Liver (tissue), 3 donors: ENCODE measurements at regions not wholly inside any gene's neighbourhood (a gene's known extent, or its start where the extent isn't known, plus 50 kb on each side); places are given as distances from the start of the nearest gene placed in this dataset.

Experiments
- GABPA ChIP-seq, 2 donors: IDR thresholded peaks in 1 of 2; conservative IDR thresholded peaks in 1 of 2; 2 replicates each; pipeline ENCODE4 v1.6.1; 2016; ENCODE audit warnings: antibody characterized with exemption in 2 of 2, mild to moderate bottlenecking in 1 of 2, moderate library complexity in 1 of 2
- JUND ChIP-seq, 2 donors: IDR thresholded peaks; 2 replicates each; pipeline ENCODE4 v1.6.1; 2016; ENCODE audit warnings: antibody characterized with exemption in 2 of 2
- RXRA ChIP-seq, 2 donors: IDR thresholded peaks; 2 replicates each; pipeline ENCODE4 v1.6.1; 2017 to 2018; ENCODE audit warnings: antibody characterized with exemption in 2 of 2, mild to moderate bottlenecking in 1 of 2
- SP1 ChIP-seq: IDR thresholded peaks from 2 replicates; pipeline ENCODE4 v1.6.1; 2018; ENCODE audit warnings: antibody characterized with exemption, mild to moderate bottlenecking
- YY1 ChIP-seq: IDR thresholded peaks from 2 replicates; pipeline ENCODE4 v1.6.1; 2016; ENCODE audit warnings: antibody characterized with exemption, mild to moderate bottlenecking
- TF ChIP-seq, protein P1 (sequence below): fragments of 150-350 bp; IDR thresholded peaks from 2 replicates; pipeline ENCODE4 v1.5.1; 2017; ENCODE audit warnings: improper control_type of control experiment, low read depth, low read length; ENCODE audit not compliant: missing input control
- TF ChIP-seq, protein P2 (sequence below): IDR thresholded peaks from 2 replicates; pipeline ENCODE4 v1.6.1; 2016; ENCODE audit warnings: antibody characterized with exemption
- TF ChIP-seq, protein P3 (sequence below): IDR thresholded peaks from 2 replicates; pipeline ENCODE4 v1.6.1; 2016; ENCODE audit warnings: antibody characterized with exemption
- TF ChIP-seq, protein P4 (sequence below): IDR thresholded peaks from 2 replicates; pipeline ENCODE4 v1.6.1; 2016; ENCODE audit warnings: antibody characterized with exemption
- donor health status: healthy.
- donor health status: healthy.

DNA sequence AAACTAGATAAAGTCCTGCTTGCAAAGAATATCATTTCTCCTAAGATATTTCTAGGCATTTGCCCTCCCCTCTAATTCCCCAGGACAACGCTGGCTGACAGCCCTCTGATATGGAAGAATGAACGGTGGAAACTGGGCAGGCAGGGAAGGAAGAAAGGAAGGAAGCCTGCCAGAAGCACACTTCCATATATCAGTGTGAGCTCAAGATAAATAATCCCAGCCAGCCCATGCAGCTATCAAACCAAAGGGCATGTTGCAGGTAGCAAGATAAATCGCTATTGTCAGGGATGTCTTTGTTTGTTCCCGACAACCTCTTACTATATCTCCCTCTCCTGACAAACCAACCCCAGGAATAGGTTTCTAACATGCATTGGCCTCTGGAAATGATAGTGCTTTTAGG is 412.8 kb downstream of the HNRNPD start:
- TF ChIP-seq, protein P1, sequence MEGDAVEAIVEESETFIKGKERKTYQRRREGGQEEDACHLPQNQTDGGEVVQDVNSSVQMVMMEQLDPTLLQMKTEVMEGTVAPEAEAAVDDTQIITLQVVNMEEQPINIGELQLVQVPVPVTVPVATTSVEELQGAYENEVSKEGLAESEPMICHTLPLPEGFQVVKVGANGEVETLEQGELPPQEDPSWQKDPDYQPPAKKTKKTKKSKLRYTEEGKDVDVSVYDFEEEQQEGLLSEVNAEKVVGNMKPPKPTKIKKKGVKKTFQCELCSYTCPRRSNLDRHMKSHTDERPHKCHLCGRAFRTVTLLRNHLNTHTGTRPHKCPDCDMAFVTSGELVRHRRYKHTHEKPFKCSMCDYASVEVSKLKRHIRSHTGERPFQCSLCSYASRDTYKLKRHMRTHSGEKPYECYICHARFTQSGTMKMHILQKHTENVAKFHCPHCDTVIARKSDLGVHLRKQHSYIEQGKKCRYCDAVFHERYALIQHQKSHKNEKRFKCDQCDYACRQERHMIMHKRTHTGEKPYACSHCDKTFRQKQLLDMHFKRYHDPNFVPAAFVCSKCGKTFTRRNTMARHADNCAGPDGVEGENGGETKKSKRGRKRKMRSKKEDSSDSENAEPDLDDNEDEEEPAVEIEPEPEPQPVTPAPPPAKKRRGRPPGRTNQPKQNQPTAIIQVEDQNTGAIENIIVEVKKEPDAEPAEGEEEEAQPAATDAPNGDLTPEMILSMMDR: no peak
- TF ChIP-seq, protein P2, sequence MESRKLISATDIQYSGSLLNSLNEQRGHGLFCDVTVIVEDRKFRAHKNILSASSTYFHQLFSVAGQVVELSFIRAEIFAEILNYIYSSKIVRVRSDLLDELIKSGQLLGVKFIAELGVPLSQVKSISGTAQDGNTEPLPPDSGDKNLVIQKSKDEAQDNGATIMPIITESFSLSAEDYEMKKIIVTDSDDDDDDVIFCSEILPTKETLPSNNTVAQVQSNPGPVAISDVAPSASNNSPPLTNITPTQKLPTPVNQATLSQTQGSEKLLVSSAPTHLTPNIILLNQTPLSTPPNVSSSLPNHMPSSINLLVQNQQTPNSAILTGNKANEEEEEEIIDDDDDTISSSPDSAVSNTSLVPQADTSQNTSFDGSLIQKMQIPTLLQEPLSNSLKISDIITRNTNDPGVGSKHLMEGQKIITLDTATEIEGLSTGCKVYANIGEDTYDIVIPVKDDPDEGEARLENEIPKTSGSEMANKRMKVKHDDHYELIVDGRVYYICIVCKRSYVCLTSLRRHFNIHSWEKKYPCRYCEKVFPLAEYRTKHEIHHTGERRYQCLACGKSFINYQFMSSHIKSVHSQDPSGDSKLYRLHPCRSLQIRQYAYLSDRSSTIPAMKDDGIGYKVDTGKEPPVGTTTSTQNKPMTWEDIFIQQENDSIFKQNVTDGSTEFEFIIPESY: no peak
- no peak for TF ChIP-seq YY1
- TF ChIP-seq SP1: no peak
- TF ChIP-seq GABPA (IDR thresholded peaks at IDR 0.05 in 1 of 2, conservative IDR thresholded peaks at IDR 0.05 in 1 of 2): no peak
- TF ChIP-seq, protein P3, sequence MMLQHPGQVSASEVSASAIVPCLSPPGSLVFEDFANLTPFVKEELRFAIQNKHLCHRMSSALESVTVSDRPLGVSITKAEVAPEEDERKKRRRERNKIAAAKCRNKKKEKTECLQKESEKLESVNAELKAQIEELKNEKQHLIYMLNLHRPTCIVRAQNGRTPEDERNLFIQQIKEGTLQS: no peak
- TF ChIP-seq, protein P4, sequence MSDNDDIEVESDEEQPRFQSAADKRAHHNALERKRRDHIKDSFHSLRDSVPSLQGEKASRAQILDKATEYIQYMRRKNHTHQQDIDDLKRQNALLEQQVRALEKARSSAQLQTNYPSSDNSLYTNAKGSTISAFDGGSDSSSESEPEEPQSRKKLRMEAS: no peak
- TF ChIP-seq RXRA (IDR thresholded peaks at IDR 0.05): no peak
- TF ChIP-seq JUND (IDR thresholded peaks at IDR 0.05): no peak
